Transverse colon (tissue), 4 donors: ENCODE measurements at regions not wholly inside any gene's neighbourhood (a gene's known extent, or its start where the extent isn't known, plus 50 kb on each side); places are given as distances from the start of the nearest gene placed in this dataset.

Experiments used
- DNase-seq: peaks from one replicate; pipeline ENCODE4 v3.0.0-alpha.2; 2019
- H3K27ac ChIP-seq, 4 donors: fragments of 200-600 bp; sonication (generic); 2 replicates each; pipeline ENCODE4 v1.5.1; 2016 to 2018; ENCODE audit warnings: inconsistent platforms in 4 of 4
- H3K27me3 ChIP-seq: fragments of 200-600 bp; sonication (generic); 2 replicates; pipeline ENCODE4 v1.5.1; 2017; ENCODE audit warnings: inconsistent platforms
- H3K36me3 ChIP-seq, 4 donors: fragments of 200-600 bp; sonication (generic); 2 replicates each; pipeline ENCODE4 v1.5.1; 2017 to 2019; ENCODE audit warnings: inconsistent platforms in 4 of 4
- H3K4me1 ChIP-seq, 4 donors: fragments of 200-600 bp; sonication (generic); 2 replicates each; pipeline ENCODE4 v1.5.1; 2017 to 2020; ENCODE audit warnings: inconsistent platforms in 4 of 4
- H3K4me3 ChIP-seq, 4 donors: fragments of 200-600 bp; sonication (generic); 1 replicate in 1 of 4; 2 replicates in 3 of 4; pipeline versions ENCODE4 v1.5.1 to v1.6.1; 2017 to 2019; ENCODE audit warnings: inconsistent platforms in 4 of 4
- H3K9me3 ChIP-seq, 2 donors: fragments of 200-600 bp; sonication (generic); 2 replicates each; pipeline ENCODE4 v1.5.1; 2017 to 2019; ENCODE audit warnings: inconsistent platforms in 2 of 2
- EP300 ChIP-seq: sonication (generic); formaldehyde crosslinking; IDR thresholded peaks from one replicate; pipeline ENCODE4 v1.6.1; 2017; ENCODE audit warnings: antibody characterized with exemption, low read depth
- POLR2A ChIP-seq: fragments of 450-650 bp; IDR thresholded peaks from one replicate; pipeline ENCODE4 v1.6.1; 2016; ENCODE audit warnings: antibody characterized with exemption, mild to moderate bottlenecking, moderate library complexity
- POLR2AphosphoS5 ChIP-seq, 3 donors: sonication (generic); formaldehyde crosslinking; IDR thresholded peaks; one replicate each; pipeline ENCODE4 v1.6.1; 2016; ENCODE audit warnings: antibody characterized with exemption in 3 of 3
- WGBS, 2 donors: methylation state at CpG; one replicate each; pipeline ENCODE4 v1.1.5; 2018; ENCODE audit warnings: low coverage in 1 of 2; 5-methylcytosine and 5-hydroxymethylcytosine counted together
- in situ Hi-C, 4 donors: fragments of 200-750 bp; cut with MboI; loops; one replicate each; pipeline versions ENCODE4 v1.15.0 to v1.15.1; 2017; ENCODE audit warnings: low sequenced_read_pairs in 3 of 4, low pct_ligation_motif_present in 1 of 4, low pct_unique_long_range_greater_than_20kb in 1 of 4
- intact Hi-C: fragments of 100-400 bp; cut with DNase I; formaldehyde crosslinking; loops from one replicate; pipeline ENCODE4 v1.15.1; 2023; ENCODE audit warnings: low total_unique reads
- TF ChIP-seq, protein P1 (sequence below), 5 experiments: fragments of 200-600 bp in 3 of 5; fragments of 450-650 bp in 2 of 5; sonication (generic) in 3 of 5; IDR thresholded peaks; 1 replicate in 2 of 5; 2 replicates in 3 of 5; pipeline ENCODE4 v1.5.1; 2016 to 2017; ENCODE audit warnings: antibody characterized with exemption in 5 of 5, inconsistent platforms in 3 of 5, mild to moderate bottlenecking in 2 of 5, moderate library complexity in 1 of 5

- in situ Hi-C loops = no loop called here
- WGBS, 2 donors = 48 to 63% methylated on average over 1 of the region's 1 CpG
- intact Hi-C loops = no loop called here
- Histone ChIP-seq H3K27me3 (no peaks in the 10 kb centered on the region), H3K4me3 (no peak overlapping the region), H3K4me1 (no peaks in the 10 kb centered on the region), H3K9me3 (no peaks in the 10 kb centered on the region), H3K27ac (no peak overlapping the region), H3K36me3 (no peaks in the 10 kb centered on the region)
- no peak for TF ChIP-seq EP300
- TF ChIP-seq POLR2AphosphoS5 (IDR thresholded peaks at IDR 0.05) = no peak
- TF ChIP-seq POLR2A = no peak
- DNase-seq = no peak
These were observed 341.8 kb upstream of the GBE1 start for GRCh38 chr3:82103241-82103640.

DNA sequence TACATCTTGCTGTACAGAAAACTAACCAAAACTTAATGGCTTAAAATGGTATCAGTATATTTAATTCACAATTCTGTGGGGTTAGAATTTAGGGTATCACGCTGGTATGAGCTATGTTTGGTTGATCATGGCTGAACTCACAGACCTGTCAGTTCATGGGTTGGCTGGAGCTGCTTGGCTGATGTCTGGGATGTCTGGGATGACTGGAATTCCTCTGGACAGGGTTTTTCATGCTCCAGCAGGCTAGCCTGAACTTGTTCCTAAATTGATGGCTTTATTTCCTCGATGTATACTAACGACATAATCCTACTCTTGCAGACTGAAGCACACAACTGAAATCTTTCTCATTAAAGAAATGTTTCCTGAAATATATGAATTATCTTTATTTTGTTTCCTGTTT, 338.9 kb upstream of the GBE1 start:
- in situ Hi-C loops (no loop called here), intact Hi-C loops (no loop called here)
- Histone ChIP-seq H3K27me3 (no peaks in the 10 kb centered on the region), H3K9me3 (no peaks in the 10 kb centered on the region), H3K27ac (no peak overlapping the region), H3K4me1 (no peaks in the 10 kb centered on the region), H3K36me3 (no peaks in the 10 kb centered on the region), H3K4me3 (no peak overlapping the region)
- WGBS, 2 donors = 56 to 80% methylated on average over 1 to 3 of the region's 3 CpGs
- no peak for TF ChIP-seq EP300
- no peak for TF ChIP-seq POLR2A
- TF ChIP-seq POLR2AphosphoS5 (IDR thresholded peaks at IDR 0.05) = no peak
- TF ChIP-seq, protein P1, sequence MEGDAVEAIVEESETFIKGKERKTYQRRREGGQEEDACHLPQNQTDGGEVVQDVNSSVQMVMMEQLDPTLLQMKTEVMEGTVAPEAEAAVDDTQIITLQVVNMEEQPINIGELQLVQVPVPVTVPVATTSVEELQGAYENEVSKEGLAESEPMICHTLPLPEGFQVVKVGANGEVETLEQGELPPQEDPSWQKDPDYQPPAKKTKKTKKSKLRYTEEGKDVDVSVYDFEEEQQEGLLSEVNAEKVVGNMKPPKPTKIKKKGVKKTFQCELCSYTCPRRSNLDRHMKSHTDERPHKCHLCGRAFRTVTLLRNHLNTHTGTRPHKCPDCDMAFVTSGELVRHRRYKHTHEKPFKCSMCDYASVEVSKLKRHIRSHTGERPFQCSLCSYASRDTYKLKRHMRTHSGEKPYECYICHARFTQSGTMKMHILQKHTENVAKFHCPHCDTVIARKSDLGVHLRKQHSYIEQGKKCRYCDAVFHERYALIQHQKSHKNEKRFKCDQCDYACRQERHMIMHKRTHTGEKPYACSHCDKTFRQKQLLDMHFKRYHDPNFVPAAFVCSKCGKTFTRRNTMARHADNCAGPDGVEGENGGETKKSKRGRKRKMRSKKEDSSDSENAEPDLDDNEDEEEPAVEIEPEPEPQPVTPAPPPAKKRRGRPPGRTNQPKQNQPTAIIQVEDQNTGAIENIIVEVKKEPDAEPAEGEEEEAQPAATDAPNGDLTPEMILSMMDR (IDR thresholded peaks at IDR 0.05) = no peak
- DNase-seq = no peak

- TF ChIP-seq POLR2A (no peak), EP300 (no peak), POLR2AphosphoS5 (IDR thresholded peaks at IDR 0.05) (no peak)
- TF ChIP-seq, protein P1 (IDR thresholded peaks at IDR 0.05) = no peak
- DNase-seq = no peak
- Histone ChIP-seq H3K36me3 (no peaks in the 10 kb centered on the region), H3K4me1 (no peaks in the 10 kb centered on the region), H3K27ac (no peak overlapping the region), H3K9me3 (no peaks in the 10 kb centered on the region), H3K27me3 (no peaks in the 10 kb centered on the region), H3K4me3 (no peak overlapping the region)
- intact Hi-C loops = no loop called here
- in situ Hi-C loops = no loop called here
- WGBS, 2 donors = 77 to 82% methylated on average over 3 of the region's 3 CpGs
These were observed 332.2 kb upstream of the GBE1 start for GRCh38 chr3:82093641-82094040.

DNA sequence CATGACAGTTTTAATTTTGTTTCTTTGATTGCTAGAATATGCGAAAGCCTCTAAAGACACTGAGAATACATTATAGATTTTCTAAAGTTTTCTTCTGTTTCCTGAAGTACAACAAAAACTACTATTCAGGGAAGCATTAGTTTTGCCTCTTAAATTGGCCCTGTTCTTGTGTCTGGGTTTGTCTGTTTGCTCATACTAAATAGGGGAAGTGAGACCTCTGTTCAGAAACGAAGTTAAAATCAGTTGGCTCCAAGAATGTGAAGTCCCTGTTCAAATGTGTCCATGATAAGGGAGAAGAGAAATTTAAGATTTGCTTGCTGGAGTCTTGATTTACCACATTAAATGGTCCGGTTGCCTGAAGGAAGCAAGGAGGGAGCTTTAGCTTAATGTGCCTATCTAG, 327.3 kb upstream of the GBE1 start:
- Histone ChIP-seq H3K4me3 (no peak overlapping the region), H3K9me3 (no peaks in the 10 kb centered on the region), H3K27me3 (no peaks in the 10 kb centered on the region), H3K4me1 (no peaks in the 10 kb centered on the region), H3K36me3 (no peaks in the 10 kb centered on the region), H3K27ac (no peak overlapping the region)
- WGBS, 2 donors = 60 to 76% methylated on average over 3 of the region's 3 CpGs
- TF ChIP-seq POLR2A = no peak
- no peak for TF ChIP-seq POLR2AphosphoS5 (IDR thresholded peaks at IDR 0.05)
- TF ChIP-seq EP300 = no peak
- TF ChIP-seq, protein P1 (IDR thresholded peaks at IDR 0.05) = no peak
- in situ Hi-C loops (no loop called here), intact Hi-C loops (no loop called here)
- DNase-seq = no peak

GRCh38 chr3:82087958-82088357, 326.5 kb upstream of the GBE1 start:
- WGBS, 2 donors = 51 to 64% methylated on average over 2 of the region's 2 CpGs
- no peaks in the 10 kb centered on the region for H3K4me1 ChIP-seq
- no peak overlapping the region for H3K4me3 ChIP-seq
- no peak overlapping the region for H3K27ac ChIP-seq
- H3K27me3 ChIP-seq = no peaks in the 10 kb centered on the region
- H3K9me3 ChIP-seq = no peaks in the 10 kb centered on the region
- TF ChIP-seq EP300 (no peak), POLR2AphosphoS5 (IDR thresholded peaks at IDR 0.05) (no peak), POLR2A (no peak)
- TF ChIP-seq, protein P1 (IDR thresholded peaks at IDR 0.05) = no peak
- H3K36me3 ChIP-seq = no peaks in the 10 kb centered on the region
- no peak for DNase-seq
- intact Hi-C loops (no loop called here), in situ Hi-C loops (no loop called here)
